HCT116 (cell line): ENCODE measurements at regions not wholly inside any gene's neighbourhood (a gene's known extent, or its start where the extent isn't known, plus 50 kb on each side); places are given as distances from the start of the nearest gene placed in this dataset.

Experiments
- ATAC-seq: fragments of 200-7000 bp; cut with Tn5 transposase; 2 replicates; pipeline ENCODE4 v1.9.1; 2020; ENCODE audit warnings: mild to moderate bottlenecking, moderate library complexity
- BruUV-seq: library from RNA; stranded (reverse); fragments of 400-500 nt; replicated peaks from 2 replicates; lab custom pipeline; 2021; lab: Mats Ljungman, UMichigan
- CTCF ChIA-PET: fragments of 300-600 bp; sonication (Branson Sonifier 250); formaldehyde crosslinking; loops from one replicate; lab custom pipeline; 2021; ENCODE audit warnings: antibody characterized with exemption; lab: Charles Lee
- POLR2A ChIA-PET: fragments of 300-600, 350-600 bp; sonication (Branson Sonifier 250); formaldehyde crosslinking; loops from one replicate; lab custom pipeline; 2021; ENCODE audit warnings: antibody characterized with exemption; lab: Charles Lee
- RAD21 ChIA-PET, 2 experiments: fragments of 300-600 bp; sonication (Branson Sonifier 250); formaldehyde crosslinking; loops; one replicate each; lab custom pipeline; 2023; ENCODE audit warnings: low total read pairs in 2 of 2; ENCODE audit not compliant: uncharacterized antibody in 2 of 2, unreplicated experiment in 2 of 2, low non-redundant PET in 1 of 2; lab: Charles Lee
- DNase-seq: peaks from one replicate; pipeline ENCODE4 v3.0.0-alpha.2; 2010; ENCODE audit warnings: low read depth, low spot score
- H2AFZ ChIP-seq: fragments of 200-600 bp; shearing (Covaris generic), sonication (generic); 2 replicates; pipeline ENCODE4 v1.6.1; 2017; ENCODE audit warnings: low read depth, mixed run types, mixed read lengths, antibody characterized with exemption, low read length; ENCODE audit not compliant: poor library complexity, severe bottlenecking
- H3K27ac ChIP-seq: 2 replicates; pipeline ENCODE4 v1.5.1; 2012; ENCODE audit warnings: low read depth, low read length
- H3K27me3 ChIP-seq: fragments of 200-600 bp; sonication (generic); 2 replicates; pipeline ENCODE4 v1.6.1; 2016; ENCODE audit warnings: mixed run types, low read length, mixed read lengths; ENCODE audit not compliant: insufficient read depth
- H3K36me3 ChIP-seq, 2 experiments: fragments of 200-500 bp in 1 of 2; fragments of 200-600 bp in 1 of 2; sonication (Bioruptor generic) in 1 of 2; sonication (generic) in 1 of 2; 2 replicates each; pipeline versions ENCODE4 v1.5.1 to v1.6.1; 2014 to 2016; ENCODE audit warnings: low read length in 2 of 2, inconsistent platforms in 1 of 2, mixed read lengths in 1 of 2, mixed run types in 1 of 2; ENCODE audit not compliant: insufficient read depth in 2 of 2, control insufficient read depth in 1 of 2
- H3K4me1 ChIP-seq, 2 experiments: fragments of 200-600 bp in 1 of 2; sonication (generic) in 1 of 2; 2 replicates each; pipeline versions ENCODE4 v1.5.1 to v1.6.1; 2012 to 2017; ENCODE audit warnings: low read length in 2 of 2, inconsistent platforms in 1 of 2, mild to moderate bottlenecking in 1 of 2, mixed read lengths in 1 of 2, mixed run types in 1 of 2, moderate library complexity in 1 of 2; ENCODE audit not compliant: insufficient read depth in 2 of 2, control insufficient read depth in 1 of 2
- H3K4me2 ChIP-seq: fragments of 200-600 bp; sonication (generic); 2 replicates; pipeline ENCODE4 v1.6.1; 2017; ENCODE audit warnings: mixed run types, low read length, mixed read lengths
- H3K4me3 ChIP-seq, 2 experiments: fragments of 200-600 bp in 1 of 2; sonication (generic) in 1 of 2; replicated peaks in 1 of 2; 2 replicates each; pipeline ENCODE4 v1.5.1; 2011 to 2016; ENCODE audit warnings: low read length in 2 of 2, control low read depth in 1 of 2, low read depth in 1 of 2, mild to moderate bottlenecking in 1 of 2, mixed read lengths in 1 of 2, mixed run types in 1 of 2
- H3K79me2 ChIP-seq: fragments of 200-600 bp; sonication (generic); 2 replicates; pipeline ENCODE4 v1.6.1; 2017; ENCODE audit warnings: mild to moderate bottlenecking, mixed run types, low read length, moderate library complexity, mixed read lengths; ENCODE audit not compliant: insufficient read depth
- H3K9ac ChIP-seq: fragments of 200-600 bp; sonication (generic); 2 replicates; pipeline ENCODE4 v1.6.1; 2016; ENCODE audit warnings: low read length, mixed read lengths
- H3K9me2 ChIP-seq: fragments of 200-600 bp; sonication (generic), shearing (Covaris generic); 2 replicates; pipeline ENCODE4 v1.6.1; 2017; ENCODE audit warnings: mixed run types, mild to moderate bottlenecking, moderate library complexity; ENCODE audit not compliant: insufficient read depth
- H3K9me3 ChIP-seq, 2 experiments: fragments of 200-500 bp in 1 of 2; fragments of 200-600 bp in 1 of 2; sonication (Bioruptor generic) in 1 of 2; sonication (generic) in 1 of 2; 2 replicates each; pipeline ENCODE4 v1.6.1; 2014 to 2017; ENCODE audit warnings: low read length in 2 of 2, mixed read lengths in 2 of 2, inconsistent platforms in 1 of 2, low read depth in 1 of 2, mild to moderate bottlenecking in 1 of 2, mixed run types in 1 of 2, moderate library complexity in 1 of 2; ENCODE audit not compliant: control insufficient read depth in 1 of 2, insufficient read depth in 1 of 2
- H4K20me1 ChIP-seq: fragments of 200-600 bp; sonication (generic), shearing (Covaris generic); 2 replicates; pipeline ENCODE4 v1.6.1; 2017; ENCODE audit warnings: mixed run types, mild to moderate bottlenecking, moderate library complexity; ENCODE audit not compliant: insufficient read depth
- CBX3 ChIP-seq: IDR thresholded peaks from 2 replicates; pipeline ENCODE4 v1.6.1; 2012; ENCODE audit warnings: low read depth
- EGR1 ChIP-seq: IDR thresholded peaks from 2 replicates; pipeline ENCODE4 v1.6.1; 2012; ENCODE audit warnings: low read depth
- ELF1 ChIP-seq: IDR thresholded peaks from 2 replicates; pipeline ENCODE4 v1.6.1; 2012; ENCODE audit warnings: low read depth, borderline replicate concordance
- EZH2 ChIP-seq: fragments of 200-600 bp; sonication (generic); IDR thresholded peaks from 2 replicates; pipeline ENCODE4 v1.6.1; 2017; ENCODE audit warnings: antibody characterized with exemption, mixed run types
- EZH2phosphoT487 ChIP-seq: fragments of 200-600 bp; IDR thresholded peaks from 2 replicates; pipeline ENCODE4 v1.6.1; 2018; ENCODE audit warnings: antibody characterized with exemption, borderline replicate concordance
- FOSL1 ChIP-seq: IDR thresholded peaks from 2 replicates; pipeline ENCODE4 v1.6.1; 2012; ENCODE audit warnings: low read depth
- JUND ChIP-seq: IDR thresholded peaks from 2 replicates; pipeline ENCODE4 v1.6.1; 2012
- POLR2A ChIP-seq: IDR thresholded peaks from 2 replicates; pipeline ENCODE4 v1.7.0; 2011; ENCODE audit warnings: borderline replicate concordance; ENCODE audit not compliant: insufficient read depth, insufficient read length; ENCODE audit errors: extremely low read depth
- RAD21 ChIP-seq: IDR thresholded peaks from 2 replicates; pipeline ENCODE4 v1.6.1; 2012; ENCODE audit warnings: low read depth, mild to moderate bottlenecking
- SP1 ChIP-seq: IDR thresholded peaks from 2 replicates; pipeline ENCODE4 v1.6.1; 2012; ENCODE audit warnings: low read depth
- ZBTB33 ChIP-seq: IDR thresholded peaks from 2 replicates; pipeline ENCODE4 v1.6.1; 2011; ENCODE audit warnings: mild to moderate bottlenecking, low read length, moderate library complexity; ENCODE audit not compliant: insufficient replicate concordance; ENCODE audit errors: extremely low read depth
- ZFX ChIP-seq: fragments of 450-650 bp; IDR thresholded peaks from 2 replicates; pipeline ENCODE4 v1.6.1; 2017
- intact Hi-C: fragments of 100-400 bp; cut with micrococcal nuclease; formaldehyde crosslinking; loops from 2 replicates; pipeline ENCODE4 v1.10.0; 2022
- TF ChIP-seq, protein P1 (sequence below): IDR thresholded peaks from 2 replicates; pipeline ENCODE4 v1.6.1; 2012

DNA sequence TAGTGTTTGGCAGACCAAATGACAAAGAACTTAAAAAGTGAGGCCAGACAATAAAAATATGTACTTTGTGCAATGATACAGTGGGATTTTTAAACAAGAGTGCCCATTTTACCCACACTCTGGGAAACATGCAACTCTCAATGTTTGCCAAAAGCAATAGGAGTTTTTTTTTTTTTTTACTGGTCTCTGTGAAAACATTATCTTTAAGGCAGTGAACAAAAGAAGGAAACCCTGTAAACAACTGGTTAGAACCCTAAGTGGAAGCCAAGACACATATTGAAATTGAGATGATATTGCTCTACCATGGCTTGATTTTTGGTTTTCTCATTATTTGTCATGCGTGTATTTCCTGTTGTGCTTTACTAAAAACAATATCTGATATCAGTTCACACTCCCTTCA is 67.2 kb upstream of the PPP3CA start:
- TF ChIP-seq ELF1 (no peak), POLR2A (no peak), EZH2 (no peak), FOSL1 (no peak), SP1 (no peak), RAD21 (no peak), ZFX (no peak), EGR1 (no peak), ZBTB33 (no peak), EZH2phosphoT487 (no peak), CBX3 (no peak), JUND (no peak)
- TF ChIP-seq, protein P1, sequence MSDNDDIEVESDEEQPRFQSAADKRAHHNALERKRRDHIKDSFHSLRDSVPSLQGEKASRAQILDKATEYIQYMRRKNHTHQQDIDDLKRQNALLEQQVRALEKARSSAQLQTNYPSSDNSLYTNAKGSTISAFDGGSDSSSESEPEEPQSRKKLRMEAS, result no peak
- H4K20me1 ChIP-seq, result no peaks in the 10 kb centered on the region
- RAD21 ChIA-PET, result no interaction called here
- H3K36me3 ChIP-seq, result no peaks in the 10 kb centered on the region
- no peaks in the 10 kb centered on the region for H3K4me1 ChIP-seq
- no peaks in the 10 kb centered on the region for H3K9me2 ChIP-seq
- H3K4me2 ChIP-seq, result no peak overlapping the region
- POLR2A ChIA-PET, result no interaction called here
- ATAC-seq, result no peak
- no TSS peak for BruUV-seq
- no peak overlapping the region for H3K9ac ChIP-seq
- no peaks in the 10 kb centered on the region for H3K79me2 ChIP-seq
- H3K27me3 ChIP-seq, result no peaks in the 10 kb centered on the region
- H3K27ac ChIP-seq, result no peak overlapping the region
- H2AFZ ChIP-seq, result no peak overlapping the region
- intact Hi-C loops, result no loop called here
- H3K4me3 ChIP-seq, result no peak overlapping the region
- H3K9me3 ChIP-seq, result no peaks in the 10 kb centered on the region
- CTCF ChIA-PET, result no interaction called here
- DNase-seq, result no peak
